ENCODE measurements at regions not wholly inside any gene's neighbourhood (a gene's known extent, or its start where the extent isn't known, plus 50 kb on each side); places are given as distances from the start of the nearest gene placed in this dataset.
"Not testable (repeated sequence)": the region's sequence is repeated elsewhere in the genome, so short reads cannot be mapped to it uniquely, and the experiment has no call there.

- H4K20me1 ChIP-seq (ENCODE audit: insufficient read depth); H3K27ac ChIP-seq (ENCODE audit: low read length); H3K27me3 ChIP-seq (ENCODE audit: insufficient read depth, low read depth, low read length); H3K9ac ChIP-seq (ENCODE audit: low read length); H2AFZ ChIP-seq (ENCODE audit: low read depth, low read length); H3F3A ChIP-seq (ENCODE audit: insufficient read depth, low read length, poor library complexity, severe bottlenecking); H3K9me2 ChIP-seq (ENCODE audit: insufficient read depth, low read length); H3K79me2 ChIP-seq (replicated peaks; ENCODE audit: insufficient read depth, low read length); H3K9me3 ChIP-seq (ENCODE audit: low read length); H3K4me2 ChIP-seq (ENCODE audit: low read length); H3K36me3 ChIP-seq (ENCODE audit: insufficient read depth, low read length): not testable (repeated sequence)
- H3K4me3 ChIP-seq (ENCODE audit: low read length): peak overlapping the region; percentile 53
- TF ChIP-seq MXI1 (conservative IDR thresholded peaks at IDR 0.05; ENCODE audit: poor library complexity, severe bottlenecking): peak; percentile 66
These were observed 5366.8 kb upstream of the TPTE start for GRCh38 chr21:5154641-5154982.

DNA sequence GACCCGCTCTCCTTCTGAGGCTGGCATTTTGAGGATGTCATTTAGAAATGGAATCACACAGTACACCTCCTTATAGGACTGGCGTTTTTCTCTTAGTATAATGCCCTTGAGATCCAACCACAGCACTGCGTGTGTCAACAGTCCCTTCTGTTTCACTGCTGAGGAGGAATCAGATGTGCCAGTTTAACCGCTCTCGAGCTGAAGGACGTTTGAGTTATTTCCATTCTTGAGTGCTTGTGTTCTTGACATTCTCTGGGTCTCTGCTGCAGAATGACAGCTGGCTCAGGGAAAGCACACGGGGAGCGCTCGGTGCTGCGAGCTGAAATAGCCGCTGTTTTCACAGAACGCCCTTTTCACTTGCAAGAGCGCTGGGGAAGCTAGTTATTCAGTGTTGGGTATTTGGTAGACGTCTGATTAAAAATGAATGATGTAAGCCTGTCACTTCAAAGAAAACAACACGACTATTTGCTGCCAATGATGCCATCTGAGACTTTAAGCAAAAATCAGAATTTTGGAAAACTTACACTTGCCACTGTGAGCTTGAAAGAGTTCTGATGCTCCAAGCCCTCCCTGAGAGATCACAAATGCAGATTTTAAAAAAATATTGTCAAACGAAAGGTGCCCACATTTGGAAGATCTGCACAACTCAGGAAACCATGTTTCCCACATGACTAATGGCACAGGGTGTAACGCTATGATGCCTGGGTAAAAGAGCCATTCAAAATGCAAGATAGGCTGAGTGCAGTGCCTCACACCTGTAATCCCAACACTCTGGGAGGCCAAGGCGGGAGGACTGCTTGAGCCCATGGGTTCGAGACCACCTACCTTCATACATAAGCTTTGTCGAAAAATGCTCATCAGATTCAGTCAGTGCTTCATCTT lies 5358.4 kb upstream of the TPTE start:
- H3K9me3 ChIP-seq (ENCODE audit: low read length); H3K27ac ChIP-seq (ENCODE audit: low read length); H4K20me1 ChIP-seq (ENCODE audit: insufficient read depth); H3F3A ChIP-seq (ENCODE audit: insufficient read depth, low read length, poor library complexity, severe bottlenecking); H3K9ac ChIP-seq (ENCODE audit: low read length); H3K4me2 ChIP-seq (ENCODE audit: low read length); H3K36me3 ChIP-seq (ENCODE audit: insufficient read depth, low read length); H3K9me2 ChIP-seq (ENCODE audit: insufficient read depth, low read length); H3K79me2 ChIP-seq (replicated peaks; ENCODE audit: insufficient read depth, low read length); H3K27me3 ChIP-seq (ENCODE audit: insufficient read depth, low read depth, low read length); H2AFZ ChIP-seq (ENCODE audit: low read depth, low read length); H3K4me3 ChIP-seq (ENCODE audit: low read length): not testable (repeated sequence)

- not testable (repeated sequence) for H3K9me3 ChIP-seq (ENCODE audit: low read length); H4K20me1 ChIP-seq (ENCODE audit: insufficient read depth); H3K27ac ChIP-seq (ENCODE audit: low read length); H2AFZ ChIP-seq (ENCODE audit: low read depth, low read length); H3K4me3 ChIP-seq (ENCODE audit: low read length); H3K36me3 ChIP-seq (ENCODE audit: insufficient read depth, low read length); H3K79me2 ChIP-seq (replicated peaks; ENCODE audit: insufficient read depth, low read length); H3F3A ChIP-seq (ENCODE audit: insufficient read depth, low read length, poor library complexity, severe bottlenecking); H3K27me3 ChIP-seq (ENCODE audit: insufficient read depth, low read depth, low read length); H3K9me2 ChIP-seq (ENCODE audit: insufficient read depth, low read length); H3K4me2 ChIP-seq (ENCODE audit: low read length); H3K9ac ChIP-seq (ENCODE audit: low read length)
These were observed 5355.6 kb upstream of the TPTE start for GRCh38 chr21:5165829-5166228.
